ENCODE measurements at regions not wholly inside any gene's neighbourhood (a gene's known extent, or its start where the extent isn't known, plus 50 kb on each side); places are given as distances from the start of the nearest gene placed in this dataset.

DNA sequence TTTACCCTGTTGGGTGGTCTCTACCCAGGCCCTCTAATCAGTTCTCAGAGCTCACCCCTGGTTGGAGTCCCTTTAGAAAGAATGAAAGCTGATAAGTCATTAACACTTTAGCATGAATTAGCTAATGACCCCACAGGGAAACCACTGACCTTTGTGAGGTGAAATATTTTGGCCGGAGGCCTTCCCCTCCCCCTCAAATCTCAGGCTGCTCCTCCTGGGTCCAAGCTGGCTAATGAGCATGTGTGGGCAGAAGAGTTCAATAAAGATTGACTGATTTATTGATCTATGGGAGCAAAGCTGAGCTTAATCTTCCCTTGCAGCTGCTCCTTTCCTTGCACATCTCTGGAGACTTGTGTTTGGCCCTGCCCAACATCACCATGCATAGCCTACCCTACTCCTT lies 78.8 kb upstream of the CCDC85A start:
- TF ChIP-seq, protein P1, sequence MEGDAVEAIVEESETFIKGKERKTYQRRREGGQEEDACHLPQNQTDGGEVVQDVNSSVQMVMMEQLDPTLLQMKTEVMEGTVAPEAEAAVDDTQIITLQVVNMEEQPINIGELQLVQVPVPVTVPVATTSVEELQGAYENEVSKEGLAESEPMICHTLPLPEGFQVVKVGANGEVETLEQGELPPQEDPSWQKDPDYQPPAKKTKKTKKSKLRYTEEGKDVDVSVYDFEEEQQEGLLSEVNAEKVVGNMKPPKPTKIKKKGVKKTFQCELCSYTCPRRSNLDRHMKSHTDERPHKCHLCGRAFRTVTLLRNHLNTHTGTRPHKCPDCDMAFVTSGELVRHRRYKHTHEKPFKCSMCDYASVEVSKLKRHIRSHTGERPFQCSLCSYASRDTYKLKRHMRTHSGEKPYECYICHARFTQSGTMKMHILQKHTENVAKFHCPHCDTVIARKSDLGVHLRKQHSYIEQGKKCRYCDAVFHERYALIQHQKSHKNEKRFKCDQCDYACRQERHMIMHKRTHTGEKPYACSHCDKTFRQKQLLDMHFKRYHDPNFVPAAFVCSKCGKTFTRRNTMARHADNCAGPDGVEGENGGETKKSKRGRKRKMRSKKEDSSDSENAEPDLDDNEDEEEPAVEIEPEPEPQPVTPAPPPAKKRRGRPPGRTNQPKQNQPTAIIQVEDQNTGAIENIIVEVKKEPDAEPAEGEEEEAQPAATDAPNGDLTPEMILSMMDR (IDR thresholded peaks at IDR 0.05; ENCODE audit: low read length), result no peak
- TF ChIP-seq EZH2 (IDR thresholded peaks at IDR 0.05; ENCODE audit: borderline replicate concordance, low read length), result no peak
- no peak overlapping the region for H3K4me3 ChIP-seq (ENCODE audit: low read depth, low read length, poor library complexity, severe bottlenecking)
- no peaks in the 10 kb centered on the region for H3K79me2 ChIP-seq (ENCODE audit: insufficient read depth, low read length)
- H3F3A ChIP-seq (ENCODE audit: insufficient read depth, low read length), result no peaks in the 10 kb centered on the region
- no peak overlapping the region for H3K27ac ChIP-seq (ENCODE audit: low read depth, low read length, poor library complexity, severe bottlenecking)
- no peak overlapping the region for H3K4me2 ChIP-seq (ENCODE audit: low read length)
- no peaks in the 10 kb centered on the region for H3K36me3 ChIP-seq (ENCODE audit: insufficient read depth, low read length)
- no peaks in the 10 kb centered on the region for H4K20me1 ChIP-seq (ENCODE audit: insufficient read depth, low read length)
- no peak overlapping the region for H3K9ac ChIP-seq (ENCODE audit: low read length)
- H3K9me3 ChIP-seq (ENCODE audit: low read length), result no peaks in the 10 kb centered on the region
- no peaks in the 10 kb centered on the region for H3K27me3 ChIP-seq (ENCODE audit: insufficient read depth, low read length)
- H3K4me1 ChIP-seq (ENCODE audit: insufficient read depth, low read length, severe bottlenecking), result no peaks in the 10 kb centered on the region
- H2AFZ ChIP-seq (ENCODE audit: low read length), result no peak overlapping the region
- no peaks in the 10 kb centered on the region for H3K9me2 ChIP-seq (ENCODE audit: low read depth, low read length)

DNA sequence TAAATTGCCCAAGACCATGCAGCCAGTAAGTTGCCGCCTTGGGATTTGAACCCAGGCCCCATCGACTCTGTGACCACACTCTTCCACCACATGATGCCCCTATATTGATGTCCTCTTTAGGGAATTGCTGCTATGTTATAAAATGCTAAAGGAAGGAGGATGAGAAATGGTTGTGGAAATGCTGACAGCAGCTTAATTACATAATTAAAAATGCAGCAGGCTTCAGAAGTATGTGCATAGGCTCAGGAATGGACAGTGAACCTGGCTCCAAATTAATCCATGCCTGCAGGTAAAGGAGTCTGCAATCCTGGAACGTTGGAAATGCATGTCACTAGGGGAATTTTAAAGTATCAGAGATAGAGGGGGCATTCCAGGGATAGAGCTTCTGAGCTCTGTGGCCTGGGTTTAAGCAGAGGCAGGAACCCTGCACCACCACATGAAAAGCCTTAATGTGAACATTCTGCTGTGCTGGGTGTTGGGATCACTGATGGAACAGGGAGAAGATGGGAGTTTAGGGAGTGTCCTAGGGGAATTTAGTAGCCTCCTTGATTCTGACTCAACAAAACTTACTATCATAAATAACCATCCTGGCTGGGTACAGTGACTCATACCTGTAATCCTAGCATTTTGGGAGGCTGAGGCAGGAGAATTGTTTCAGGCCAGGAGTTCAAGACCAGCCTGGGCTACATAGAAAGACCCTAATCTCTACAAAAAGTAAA lies 76.1 kb upstream of the CCDC85A start:
- H2AFZ ChIP-seq (ENCODE audit: low read length), result no peak overlapping the region
- H3K36me3 ChIP-seq (ENCODE audit: insufficient read depth, low read length), result no peaks in the 10 kb centered on the region
- no peak overlapping the region for H3K9ac ChIP-seq (ENCODE audit: low read length)
- TF ChIP-seq, protein P1 (IDR thresholded peaks at IDR 0.05; ENCODE audit: low read length), result no peak
- TF ChIP-seq EZH2 (IDR thresholded peaks at IDR 0.05; ENCODE audit: borderline replicate concordance, low read length), result no peak
- no peaks in the 10 kb centered on the region for H4K20me1 ChIP-seq (ENCODE audit: insufficient read depth, low read length)
- H3K4me2 ChIP-seq (ENCODE audit: low read length), result no peak overlapping the region
- H3K4me1 ChIP-seq (ENCODE audit: insufficient read depth, low read length, severe bottlenecking), result no peaks in the 10 kb centered on the region
- H3K9me2 ChIP-seq (ENCODE audit: low read depth, low read length), result no peaks in the 10 kb centered on the region
- no peaks in the 10 kb centered on the region for H3K9me3 ChIP-seq (ENCODE audit: low read length)
- no peaks in the 10 kb centered on the region for H3K79me2 ChIP-seq (ENCODE audit: insufficient read depth, low read length)
- H3K27me3 ChIP-seq (ENCODE audit: insufficient read depth, low read length), result no peaks in the 10 kb centered on the region
- H3K27ac ChIP-seq (ENCODE audit: low read depth, low read length, poor library complexity, severe bottlenecking), result no peak overlapping the region
- H3F3A ChIP-seq (ENCODE audit: insufficient read depth, low read length), result no peaks in the 10 kb centered on the region
- no peak overlapping the region for H3K4me3 ChIP-seq (ENCODE audit: low read depth, low read length, poor library complexity, severe bottlenecking)

DNA sequence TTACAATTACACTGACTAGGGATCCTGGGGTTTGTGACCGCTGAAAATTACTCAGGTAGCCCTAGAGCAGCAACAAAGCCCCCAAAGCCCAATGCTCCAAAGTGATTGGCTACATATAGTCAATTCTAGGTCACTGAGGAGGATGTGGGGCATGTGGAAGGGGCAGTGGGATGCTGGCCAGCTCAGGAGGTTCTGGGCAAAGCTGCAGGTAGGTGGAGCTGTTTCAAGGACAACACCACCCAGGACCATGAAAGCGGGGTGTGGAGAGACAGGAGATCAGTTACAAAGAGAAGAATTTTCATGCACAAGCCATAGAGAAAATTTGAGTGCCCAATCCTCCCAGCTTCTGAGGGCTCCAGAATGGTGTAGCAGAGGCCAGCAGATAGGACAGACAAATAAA lies 75.0 kb upstream of the CCDC85A start:
- no peaks in the 10 kb centered on the region for H3K4me1 ChIP-seq (ENCODE audit: insufficient read depth, low read length, severe bottlenecking)
- H2AFZ ChIP-seq (ENCODE audit: low read length), result no peak overlapping the region
- no peaks in the 10 kb centered on the region for H3K9me2 ChIP-seq (ENCODE audit: low read depth, low read length)
- no peak overlapping the region for H3K4me3 ChIP-seq (ENCODE audit: low read depth, low read length, poor library complexity, severe bottlenecking)
- no peak overlapping the region for H3K4me2 ChIP-seq (ENCODE audit: low read length)
- no peaks in the 10 kb centered on the region for H4K20me1 ChIP-seq (ENCODE audit: insufficient read depth, low read length)
- no peaks in the 10 kb centered on the region for H3F3A ChIP-seq (ENCODE audit: insufficient read depth, low read length)
- no peaks in the 10 kb centered on the region for H3K27me3 ChIP-seq (ENCODE audit: insufficient read depth, low read length)
- no peak for TF ChIP-seq EZH2 (IDR thresholded peaks at IDR 0.05; ENCODE audit: borderline replicate concordance, low read length)
- TF ChIP-seq, protein P1 (IDR thresholded peaks at IDR 0.05; ENCODE audit: low read length), result no peak; the same call in 1 of the 2 replicates
- no peaks in the 10 kb centered on the region for H3K79me2 ChIP-seq (ENCODE audit: insufficient read depth, low read length)
- no peaks in the 10 kb centered on the region for H3K9me3 ChIP-seq (ENCODE audit: low read length)
- H3K9ac ChIP-seq (ENCODE audit: low read length), result no peak overlapping the region
- no peak overlapping the region for H3K27ac ChIP-seq (ENCODE audit: low read depth, low read length, poor library complexity, severe bottlenecking)
- no peaks in the 10 kb centered on the region for H3K36me3 ChIP-seq (ENCODE audit: insufficient read depth, low read length)
